ENCODE measurements at regions not wholly inside any gene's neighbourhood (a gene's known extent, or its start where the extent isn't known, plus 50 kb on each side); places are given as distances from the start of the nearest gene placed in this dataset.

- Histone ChIP-seq H3K27ac (no peak overlapping the region), H3K4me1 (no peaks in the 10 kb centered on the region), H3K27me3 (no peaks in the 10 kb centered on the region), H3K9me3 (no peaks in the 10 kb centered on the region), H3K36me3 (no peaks in the 10 kb centered on the region), H3K4me3 (no peak overlapping the region)
- TF ChIP-seq POLR2A (IDR thresholded peaks at IDR 0.05) (no peak), CTCF (IDR thresholded peaks at IDR 0.05) (no peak), POLR2AphosphoS5 (IDR thresholded peaks at IDR 0.05) (no peak)
- intact Hi-C loops (cut with DNase I; ENCODE audit: low total_unique reads) = no loop called here
- no peak for DNase-seq (ENCODE audit: low spot score in 2 of 2)
These were observed 212.7 kb upstream of the FSHR start for GRCh38 chr2:49367003-49367402.

DNA sequence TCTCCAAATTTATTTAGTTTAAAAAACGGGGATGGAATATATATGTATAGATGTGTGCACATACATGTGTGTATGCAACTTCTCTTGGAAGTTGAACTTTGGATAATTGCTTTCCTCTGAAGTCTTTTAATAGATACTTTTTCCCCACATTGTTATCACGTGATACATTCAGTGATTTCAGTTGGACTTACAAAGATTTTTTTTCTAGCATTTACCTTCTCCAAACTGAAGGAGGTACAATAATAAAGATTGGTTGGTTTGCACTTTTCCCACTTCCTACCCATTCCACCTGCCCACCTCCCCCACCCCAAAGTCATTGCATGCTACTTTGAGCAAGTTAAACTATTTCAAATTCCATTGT lies 206.1 kb upstream of the FSHR start:
- Histone ChIP-seq H3K9me3 (no peaks in the 10 kb centered on the region), H3K36me3 (no peaks in the 10 kb centered on the region), H3K4me3 (no peak overlapping the region), H3K27me3 (no peaks in the 10 kb centered on the region), H3K4me1 (no peaks in the 10 kb centered on the region), H3K27ac (no peak overlapping the region)
- no peak for TF ChIP-seq POLR2A (IDR thresholded peaks at IDR 0.05)
- TF ChIP-seq CTCF (IDR thresholded peaks at IDR 0.05) = no peak
- no peak for TF ChIP-seq POLR2AphosphoS5 (IDR thresholded peaks at IDR 0.05)
- DNase-seq (ENCODE audit: low spot score in 2 of 2) = no peak
- intact Hi-C loops (cut with DNase I; ENCODE audit: low total_unique reads) = no loop called here

- intact Hi-C loops (cut with DNase I; ENCODE audit: low total_unique reads) = no loop called here
These were observed 205.5 kb upstream of the FSHR start for GRCh38 chr2:49359721-49360406.

DNA sequence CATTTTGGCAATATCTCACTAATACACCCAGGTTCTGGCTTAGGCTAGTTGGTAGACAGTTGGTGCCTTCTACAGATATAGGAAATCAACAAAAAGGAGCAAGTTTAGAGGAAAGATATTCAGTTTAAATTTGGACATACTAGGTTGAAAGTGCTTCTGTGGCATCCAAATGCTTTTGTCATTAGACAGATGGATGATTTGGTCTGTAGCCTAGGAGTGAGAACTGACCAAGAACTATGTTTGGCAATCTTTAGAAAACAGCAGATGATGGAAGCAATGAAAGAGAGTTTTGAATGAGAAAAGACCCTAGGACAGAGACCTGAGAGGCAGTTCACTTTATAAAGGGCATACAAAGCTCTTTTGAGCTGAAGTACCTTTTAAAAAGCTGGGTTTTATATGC lies 201.3 kb upstream of the FSHR start:
- Histone ChIP-seq H3K4me3 (no peak overlapping the region), H3K27me3 (no peaks in the 10 kb centered on the region), H3K36me3 (no peaks in the 10 kb centered on the region), H3K27ac (no peak overlapping the region), H3K9me3 (no peaks in the 10 kb centered on the region), H3K4me1 (no peaks in the 10 kb centered on the region)
- TF ChIP-seq POLR2AphosphoS5 (IDR thresholded peaks at IDR 0.05) = no peak
- no peak for TF ChIP-seq CTCF (IDR thresholded peaks at IDR 0.05)
- TF ChIP-seq POLR2A (IDR thresholded peaks at IDR 0.05) = no peak
- intact Hi-C loops (cut with DNase I; ENCODE audit: low total_unique reads) = no loop called here
- no peak for DNase-seq (ENCODE audit: low spot score in 2 of 2)

More at GRCh38 chr2:49359721-49360406, 205.5 kb upstream of the FSHR start:
- no peak for DNase-seq (ENCODE audit: low spot score in 2 of 2)
- Histone ChIP-seq H3K36me3 (no peaks in the 10 kb centered on the region), H3K27me3 (no peaks in the 10 kb centered on the region), H3K27ac (no peak overlapping the region), H3K4me3 (no peak overlapping the region), H3K9me3 (no peaks in the 10 kb centered on the region), H3K4me1 (no peaks in the 10 kb centered on the region)
- TF ChIP-seq POLR2AphosphoS5 (IDR thresholded peaks at IDR 0.05) = no peak
- TF ChIP-seq POLR2A (IDR thresholded peaks at IDR 0.05) = no peak
- no peak for TF ChIP-seq CTCF (IDR thresholded peaks at IDR 0.05)

- intact Hi-C loops (cut with DNase I; ENCODE audit: low total_unique reads) = no loop called here
These were observed 197.2 kb upstream of the FSHR start for GRCh38 chr2:49351560-49351959.

More at GRCh38 chr2:49351560-49351959, 197.2 kb upstream of the FSHR start:
- Histone ChIP-seq H3K9me3 (no peaks in the 10 kb centered on the region), H3K36me3 (no peaks in the 10 kb centered on the region), H3K27ac (no peak overlapping the region), H3K4me3 (no peak overlapping the region), H3K27me3 (no peaks in the 10 kb centered on the region), H3K4me1 (no peaks in the 10 kb centered on the region)
- DNase-seq (ENCODE audit: low spot score in 2 of 2) = no peak
- TF ChIP-seq POLR2A (IDR thresholded peaks at IDR 0.05) = no peak
- no peak for TF ChIP-seq POLR2AphosphoS5 (IDR thresholded peaks at IDR 0.05)
- TF ChIP-seq CTCF (IDR thresholded peaks at IDR 0.05) = no peak
